IMR-90 (cell line): ENCODE measurements at regions not wholly inside any gene's neighbourhood (a gene's known extent, or its start where the extent isn't known, plus 50 kb on each side); places are given as distances from the start of the nearest gene placed in this dataset.

Experiments used
- ATAC-seq: fragments of 200-7000 bp; cut with Tn5 transposase; 2 replicates; pipeline ENCODE4 v1.9.1; 2020; ENCODE audit warnings: low read depth, mild to moderate bottlenecking, moderate library complexity
- BruUV-seq: library from RNA; stranded (reverse); fragments of 400-500 nt; replicated peaks from 2 replicates; lab custom pipeline; 2021; lab: Mats Ljungman, UMichigan
- CTCF ChIA-PET: fragments of 300-600 bp; formaldehyde crosslinking; extraction: SDS; loops from one replicate; lab custom pipeline; 2021; ENCODE audit warnings: antibody characterized with exemption; lab: Yijun Ruan, JAX
- POLR2A ChIA-PET: fragments of 300-600 bp; sonication (Branson Sonifier 250); formaldehyde crosslinking; loops from one replicate; lab custom pipeline; 2022; ENCODE audit warnings: antibody characterized with exemption; ENCODE audit not compliant: unreplicated experiment; lab: Charles Lee
- DNase-seq: peaks from one replicate; pipeline ENCODE4 v3.0.0; 2013
- H2AFZ ChIP-seq: replicated peaks from 2 replicates; pipeline ENCODE3; 2013; ENCODE audit warnings: low read length, mild to moderate bottlenecking; ENCODE audit not compliant: poor library complexity
- H2AK5ac ChIP-seq: 2 replicates; pipeline ENCODE4 v1.6.1; 2013; ENCODE audit warnings: low read depth, low read length, inconsistent platforms
- H2AK9ac ChIP-seq: replicated peaks from 2 replicates; pipeline ENCODE3; 2013; ENCODE audit warnings: mild to moderate bottlenecking, low read depth, low read length, moderate library complexity; ENCODE audit not compliant: poor library complexity
- H2BK120ac ChIP-seq: 2 replicates; pipeline ENCODE4 v1.6.1; 2013; ENCODE audit warnings: low read depth, low read length, inconsistent platforms
- H2BK15ac ChIP-seq: 3 replicates; pipeline ENCODE4 v1.6.1; 2013; ENCODE audit warnings: low read depth, low read length, inconsistent platforms
- H2BK20ac ChIP-seq: 2 replicates; pipeline ENCODE4 v1.6.1; 2013; ENCODE audit warnings: low read depth, mild to moderate bottlenecking, inconsistent platforms, low read length, moderate library complexity
- H2BK5ac ChIP-seq: 2 replicates; pipeline ENCODE4 v1.6.1; 2013; ENCODE audit warnings: mild to moderate bottlenecking, low read depth, low read length, inconsistent platforms; ENCODE audit not compliant: poor library complexity, severe bottlenecking
- H3K14ac ChIP-seq: replicated peaks from 2 replicates; pipeline ENCODE4 v1.6.1; 2013; ENCODE audit warnings: low read depth, low read length, inconsistent platforms
- H3K18ac ChIP-seq: 2 replicates; pipeline ENCODE4 v1.6.1; 2013; ENCODE audit warnings: low read depth, low read length, control low read depth
- H3K23ac ChIP-seq: 2 replicates; pipeline ENCODE4 v1.6.1; 2013; ENCODE audit warnings: low read depth, low read length, inconsistent platforms
- H3K27ac ChIP-seq: 2 replicates; pipeline ENCODE4 v1.5.1; 2013; ENCODE audit warnings: mild to moderate bottlenecking, control low read depth, low read length; ENCODE audit not compliant: insufficient read depth
- H3K27me3 ChIP-seq: 2 replicates; pipeline ENCODE4 v1.6.1; 2013; ENCODE audit warnings: low read length; ENCODE audit not compliant: control insufficient read depth, insufficient read depth
- H3K36me3 ChIP-seq: 2 replicates; pipeline ENCODE4 v1.6.1; 2013; ENCODE audit warnings: low read length, mixed read lengths; ENCODE audit not compliant: control insufficient read depth, insufficient read depth
- H3K4ac ChIP-seq: 2 replicates; pipeline ENCODE4 v1.6.1; 2013; ENCODE audit warnings: low read depth, low read length, inconsistent platforms
- H3K4me1 ChIP-seq: 2 replicates; pipeline ENCODE4 v1.6.1; 2013; ENCODE audit warnings: low read length, mixed read lengths; ENCODE audit not compliant: control insufficient read depth, insufficient read depth
- H3K4me2 ChIP-seq: 2 replicates; pipeline ENCODE4 v1.6.1; 2013; ENCODE audit warnings: low read depth, mild to moderate bottlenecking, control low read depth, low read length, moderate library complexity
- H3K4me3 ChIP-seq: 2 replicates; pipeline ENCODE4 v1.5.1; 2013; ENCODE audit warnings: low read depth, mild to moderate bottlenecking, control low read depth, low read length, moderate library complexity; ENCODE audit not compliant: insufficient read depth
- H3K56ac ChIP-seq: 2 replicates; pipeline ENCODE4 v1.6.1; 2013; ENCODE audit warnings: low read length, inconsistent platforms; ENCODE audit not compliant: insufficient read depth; ENCODE audit errors: extremely low read depth
- H3K79me1 ChIP-seq, 2 experiments: 2 replicates each; pipeline ENCODE4 v1.6.1; 2013; ENCODE audit warnings: low read length in 2 of 2, inconsistent platforms in 1 of 2, low read depth in 1 of 2
- H3K9ac ChIP-seq: 2 replicates; pipeline ENCODE4 v1.6.1; 2013; ENCODE audit warnings: low read depth, low read length, control low read depth
- H3K9me1 ChIP-seq: 2 replicates; pipeline ENCODE4 v1.6.1; 2013; ENCODE audit warnings: low read length, inconsistent platforms; ENCODE audit not compliant: insufficient read depth
- H3K9me3 ChIP-seq: 2 replicates; pipeline ENCODE4 v1.6.1; 2013; ENCODE audit warnings: low read length; ENCODE audit not compliant: control insufficient read depth, insufficient read depth
- H4K20me1 ChIP-seq: 2 replicates; pipeline ENCODE4 v1.6.1; 2013; ENCODE audit warnings: low read length, inconsistent platforms; ENCODE audit not compliant: insufficient read depth
- H4K5ac ChIP-seq: 2 replicates; pipeline ENCODE4 v1.6.1; 2013; ENCODE audit warnings: mild to moderate bottlenecking, low read depth, low read length, control low read depth
- H4K8ac ChIP-seq, 2 experiments: 2 replicates each; pipeline ENCODE4 v1.6.1; 2013; ENCODE audit warnings: low read depth in 2 of 2, low read length in 2 of 2, control low read depth in 1 of 2, inconsistent platforms in 1 of 2
- H4K91ac ChIP-seq: 2 replicates; pipeline ENCODE4 v1.6.1; 2013; ENCODE audit warnings: low read depth, low read length, inconsistent platforms; ENCODE audit not compliant: insufficient read depth
- BHLHE40 ChIP-seq: fragments of 150-350 bp; IDR thresholded peaks from 2 replicates; pipeline ENCODE4 v1.6.1; 2016; ENCODE audit warnings: mild to moderate bottlenecking, low read depth, low read length
- CHD1 ChIP-seq: IDR thresholded peaks from 2 replicates; pipeline ENCODE4 v1.6.1; 2012; ENCODE audit warnings: low read depth, low read length, improper control_type of control experiment
- MAFK ChIP-seq: IDR thresholded peaks from 2 replicates; pipeline ENCODE4 v1.6.1; 2012; ENCODE audit warnings: low read depth, low read length, improper control_type of control experiment
- NFE2L2 ChIP-seq: fragments of 150-350 bp; IDR thresholded peaks from 2 replicates; pipeline ENCODE4 v1.6.1; 2016; ENCODE audit warnings: low read depth, mild to moderate bottlenecking, low read length
- RCOR1 ChIP-seq: IDR thresholded peaks from 2 replicates; pipeline ENCODE4 v1.6.1; 2012; ENCODE audit warnings: mild to moderate bottlenecking, low read length, improper control_type of control experiment; ENCODE audit not compliant: insufficient replicate concordance
- WGBS, 2 experiments: methylation state at CpG; one replicate each; pipeline versions ENCODE4 v1.1.5 to v1.1.7; 2013; ENCODE audit warnings: missing lambda C conversion rate in 2 of 2; ENCODE audit not compliant: insufficient read length in 1 of 2; ENCODE audit errors: extremely low coverage in 2 of 2; 5-methylcytosine and 5-hydroxymethylcytosine counted together
- dilution Hi-C: fragments of 300-500 bp; cut with HindIII; formaldehyde crosslinking; loops from one replicate; pipeline ENCODE4 v1.14.3; 2018; ENCODE audit warnings: low sequenced_read_pairs; ENCODE audit not compliant: unreplicated experiment
- in situ Hi-C: fragments of 300-500 bp; cut with MboI; formaldehyde crosslinking; loops from 3 replicates; pipeline ENCODE4 v1.14.3; 2019; ENCODE audit warnings: low sequenced_read_pairs, inconsistent platforms, mixed read lengths
- intact Hi-C: fragments of 100-400 bp; cut with micrococcal nuclease; formaldehyde crosslinking; loops from 2 replicates; pipeline ENCODE4 v1.10.0; 2022
- TF ChIP-seq, protein P1 (sequence below): fragments of 150-350 bp; IDR thresholded peaks from 2 replicates; pipeline ENCODE4 v1.6.1; 2016; ENCODE audit warnings: low read depth, mild to moderate bottlenecking, low read length, moderate library complexity, borderline replicate concordance
- TF ChIP-seq, protein P2 (sequence below): conservative IDR thresholded peaks from 2 replicates; pipeline ENCODE4 v1.5.1; 2012; ENCODE audit warnings: mild to moderate bottlenecking, low read depth, low read length, improper control_type of control experiment
- TF ChIP-seq, protein P3 (sequence below): fragments of 150-350 bp; IDR thresholded peaks from 2 replicates; pipeline ENCODE4 v1.6.1; 2017; ENCODE audit warnings: mild to moderate bottlenecking, antibody characterized with exemption, low read length, low read depth

DNA sequence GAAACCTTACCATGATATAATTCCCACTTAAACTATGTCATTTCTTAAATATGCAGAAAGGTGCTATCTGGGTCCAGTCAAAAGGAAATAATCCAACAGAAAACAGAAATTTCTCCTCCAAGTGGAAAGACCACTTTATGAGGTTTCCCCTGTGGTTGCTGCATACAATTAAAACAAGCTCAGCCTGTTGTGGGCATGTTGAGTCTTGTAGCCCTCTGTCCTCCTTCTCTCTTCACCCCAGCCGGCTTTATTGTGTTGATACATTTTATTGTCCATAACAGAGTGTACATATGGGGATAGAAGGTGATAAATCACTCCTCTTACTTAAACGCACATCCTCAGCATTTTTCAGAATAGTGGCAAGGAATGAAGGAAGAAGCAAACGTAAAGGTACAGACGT, 126.0 kb upstream of the MTNR1B start:
- H3K9me1 ChIP-seq, result no peaks in the 10 kb centered on the region
- no peaks in the 10 kb centered on the region for H4K20me1 ChIP-seq
- H3K18ac ChIP-seq, result no peak overlapping the region
- H3K23ac ChIP-seq, result no peak overlapping the region
- no peak overlapping the region for H3K9ac ChIP-seq
- no peaks in the 10 kb centered on the region for H3K79me1 ChIP-seq
- CTCF ChIA-PET, result no interaction called here
- ATAC-seq (no peak), DNase-seq (no peak)
- dilution Hi-C loops, result no loop called here
- H2BK15ac ChIP-seq, result no peak overlapping the region
- no peaks in the 10 kb centered on the region for H3K9me3 ChIP-seq
- H2AK9ac ChIP-seq, result no peak overlapping the region
- no peak overlapping the region for H3K4me3 ChIP-seq
- TF ChIP-seq MAFK (no peak), NFE2L2 (no peak), RCOR1 (no peak), BHLHE40 (no peak), CHD1 (no peak)
- TF ChIP-seq, protein P1, sequence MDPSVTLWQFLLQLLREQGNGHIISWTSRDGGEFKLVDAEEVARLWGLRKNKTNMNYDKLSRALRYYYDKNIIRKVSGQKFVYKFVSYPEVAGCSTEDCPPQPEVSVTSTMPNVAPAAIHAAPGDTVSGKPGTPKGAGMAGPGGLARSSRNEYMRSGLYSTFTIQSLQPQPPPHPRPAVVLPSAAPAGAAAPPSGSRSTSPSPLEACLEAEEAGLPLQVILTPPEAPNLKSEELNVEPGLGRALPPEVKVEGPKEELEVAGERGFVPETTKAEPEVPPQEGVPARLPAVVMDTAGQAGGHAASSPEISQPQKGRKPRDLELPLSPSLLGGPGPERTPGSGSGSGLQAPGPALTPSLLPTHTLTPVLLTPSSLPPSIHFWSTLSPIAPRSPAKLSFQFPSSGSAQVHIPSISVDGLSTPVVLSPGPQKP, result no peak
- TF ChIP-seq, protein P2, sequence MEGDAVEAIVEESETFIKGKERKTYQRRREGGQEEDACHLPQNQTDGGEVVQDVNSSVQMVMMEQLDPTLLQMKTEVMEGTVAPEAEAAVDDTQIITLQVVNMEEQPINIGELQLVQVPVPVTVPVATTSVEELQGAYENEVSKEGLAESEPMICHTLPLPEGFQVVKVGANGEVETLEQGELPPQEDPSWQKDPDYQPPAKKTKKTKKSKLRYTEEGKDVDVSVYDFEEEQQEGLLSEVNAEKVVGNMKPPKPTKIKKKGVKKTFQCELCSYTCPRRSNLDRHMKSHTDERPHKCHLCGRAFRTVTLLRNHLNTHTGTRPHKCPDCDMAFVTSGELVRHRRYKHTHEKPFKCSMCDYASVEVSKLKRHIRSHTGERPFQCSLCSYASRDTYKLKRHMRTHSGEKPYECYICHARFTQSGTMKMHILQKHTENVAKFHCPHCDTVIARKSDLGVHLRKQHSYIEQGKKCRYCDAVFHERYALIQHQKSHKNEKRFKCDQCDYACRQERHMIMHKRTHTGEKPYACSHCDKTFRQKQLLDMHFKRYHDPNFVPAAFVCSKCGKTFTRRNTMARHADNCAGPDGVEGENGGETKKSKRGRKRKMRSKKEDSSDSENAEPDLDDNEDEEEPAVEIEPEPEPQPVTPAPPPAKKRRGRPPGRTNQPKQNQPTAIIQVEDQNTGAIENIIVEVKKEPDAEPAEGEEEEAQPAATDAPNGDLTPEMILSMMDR, result no peak
- TF ChIP-seq, protein P3, sequence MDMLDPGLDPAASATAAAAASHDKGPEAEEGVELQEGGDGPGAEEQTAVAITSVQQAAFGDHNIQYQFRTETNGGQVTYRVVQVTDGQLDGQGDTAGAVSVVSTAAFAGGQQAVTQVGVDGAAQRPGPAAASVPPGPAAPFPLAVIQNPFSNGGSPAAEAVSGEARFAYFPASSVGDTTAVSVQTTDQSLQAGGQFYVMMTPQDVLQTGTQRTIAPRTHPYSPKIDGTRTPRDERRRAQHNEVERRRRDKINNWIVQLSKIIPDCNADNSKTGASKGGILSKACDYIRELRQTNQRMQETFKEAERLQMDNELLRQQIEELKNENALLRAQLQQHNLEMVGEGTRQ, result no peak
- no peak overlapping the region for H2BK120ac ChIP-seq
- no peaks in the 10 kb centered on the region for H3K27me3 ChIP-seq
- H2AK5ac ChIP-seq, result no peak overlapping the region
- no peak overlapping the region for H3K56ac ChIP-seq
- no peak overlapping the region for H3K4ac ChIP-seq
- H3K27ac ChIP-seq, result no peak overlapping the region
- no peaks in the 10 kb centered on the region for H3K36me3 ChIP-seq
- intact Hi-C loops, result no loop called here
- no peaks in the 10 kb centered on the region for H3K4me1 ChIP-seq
- H2BK5ac ChIP-seq, result no peak overlapping the region
- H3K4me2 ChIP-seq, result no peak overlapping the region
- WGBS, 2 experiments, result no CpG with 5 or more reads among the region's 4 CpGs
- no peak overlapping the region for H2BK20ac ChIP-seq
- in situ Hi-C loops, result no loop called here
- POLR2A ChIA-PET, result no interaction called here
- no peak overlapping the region for H4K5ac ChIP-seq
- H3K14ac ChIP-seq, result no peak overlapping the region
- H4K8ac ChIP-seq, result no peak overlapping the region
- BruUV-seq, result no TSS peak
- no peak overlapping the region for H2AFZ ChIP-seq
- no peak overlapping the region for H4K91ac ChIP-seq
